ENCODE measurements at regions not wholly inside any gene's neighbourhood (a gene's known extent, or its start where the extent isn't known, plus 50 kb on each side); places are given as distances from the start of the nearest gene placed in this dataset.

DNA sequence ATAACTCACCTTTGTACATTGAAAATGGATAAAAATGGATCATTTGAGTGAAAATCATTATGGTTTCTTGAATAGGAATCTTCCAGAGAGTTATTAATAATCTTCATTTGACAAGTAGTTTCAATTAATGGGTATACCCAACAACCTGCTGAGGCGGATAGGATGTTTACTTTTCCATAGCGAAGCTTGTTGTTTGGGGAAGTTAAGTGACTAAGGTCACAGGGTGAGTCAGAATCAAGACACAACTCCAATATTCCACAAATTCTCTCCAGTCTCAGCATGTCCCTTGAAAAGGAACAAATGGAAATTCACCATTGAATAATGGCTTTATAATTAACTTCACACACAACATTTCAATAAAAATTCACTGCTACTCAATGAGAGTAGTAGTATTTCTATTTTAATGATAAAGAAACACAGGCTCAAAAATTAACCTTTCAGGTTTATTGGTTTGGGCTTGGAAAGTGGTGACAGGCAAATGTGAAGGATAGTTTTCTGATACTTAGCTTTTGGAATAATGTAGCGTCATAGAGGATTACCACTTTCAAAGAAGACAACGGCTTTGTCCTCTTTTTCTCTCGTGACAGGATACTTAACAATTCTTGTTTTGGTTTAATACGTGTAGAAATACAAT, 211.3 kb downstream of the GPD2 start:
- DNase-seq (ENCODE audit: low spot score), result no peak

DNA sequence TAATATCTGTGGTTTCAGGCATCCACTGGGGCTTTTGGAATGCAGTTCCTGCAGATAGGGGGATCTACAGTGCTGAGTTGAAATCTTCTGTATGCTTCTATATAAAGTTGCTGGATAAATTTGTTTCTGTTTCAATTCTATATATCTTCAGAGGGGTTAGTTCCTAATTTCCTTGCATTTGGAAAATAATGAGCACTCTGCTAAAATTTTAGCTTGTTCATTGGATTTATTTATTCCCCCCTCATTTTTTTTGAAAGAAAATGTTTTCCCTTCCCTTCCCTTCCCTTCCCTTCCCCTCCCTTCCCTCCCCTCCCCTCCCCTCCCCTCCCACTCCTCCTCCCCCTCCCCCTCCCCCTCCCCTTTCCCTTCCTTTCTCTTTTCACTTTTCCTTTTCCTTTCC, 212.3 kb downstream of the GPD2 start:
- DNase-seq (ENCODE audit: low spot score), result no peak

DNA sequence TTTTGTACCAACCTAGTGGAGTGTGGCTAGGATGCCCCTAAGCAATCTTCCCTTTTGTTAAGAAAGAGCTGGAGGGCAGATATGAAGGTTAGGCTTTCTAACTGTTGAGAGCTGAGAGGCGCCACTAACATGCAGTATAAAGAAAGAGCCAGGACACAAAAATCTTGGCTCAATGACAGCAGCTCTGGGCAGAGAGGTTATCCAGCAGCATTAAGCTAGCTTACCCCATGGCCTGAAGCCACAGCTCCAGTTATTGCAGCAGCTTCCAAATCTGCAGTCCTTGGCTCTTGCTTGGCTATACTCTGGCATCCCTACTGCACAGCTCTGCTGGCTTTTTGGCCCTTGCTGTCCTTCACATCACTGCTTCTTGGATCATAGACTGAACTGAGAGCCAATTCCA, 213.4 kb downstream of the GPD2 start:
- DNase-seq (ENCODE audit: low spot score), result no peak

DNA sequence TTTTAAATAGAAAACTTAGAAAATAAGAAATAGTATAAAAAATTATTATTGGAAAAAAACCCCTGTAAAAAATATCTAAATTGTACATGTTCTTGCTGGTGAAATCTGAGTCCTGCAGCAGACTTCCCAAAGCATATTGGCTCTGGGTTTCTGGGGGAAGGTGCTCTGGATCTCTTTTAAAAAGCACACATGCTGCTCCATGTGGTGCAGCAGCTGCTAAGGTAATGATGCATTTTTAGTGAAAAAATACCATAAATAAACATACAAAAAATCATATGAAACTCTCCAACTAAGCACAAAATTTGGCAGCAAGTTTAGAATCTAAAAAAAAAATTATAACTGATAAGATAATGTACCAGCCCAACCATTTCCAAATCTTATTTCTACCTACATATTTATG, 216.5 kb downstream of the GPD2 start:
- DNase-seq (ENCODE audit: low spot score), result no peak

DNA sequence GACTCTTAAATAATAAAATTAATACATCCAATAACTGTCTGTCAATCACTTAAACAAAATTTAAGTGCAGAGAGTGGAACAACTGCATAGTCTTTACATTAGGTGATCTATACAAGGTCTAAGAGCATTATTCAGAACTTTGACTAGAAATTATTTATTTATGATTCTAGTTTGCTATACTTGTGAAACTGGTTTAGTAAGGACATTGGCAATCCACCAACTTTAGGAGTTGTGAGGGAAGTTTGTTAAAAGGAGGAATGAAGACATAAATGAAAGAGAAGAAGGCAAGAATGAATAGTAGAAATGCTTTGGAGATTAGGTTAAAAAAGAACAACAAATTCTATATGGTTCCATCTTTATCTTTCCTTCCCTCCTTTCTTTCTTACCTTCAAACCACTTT, 217.5 kb downstream of the GPD2 start:
- DNase-seq (ENCODE audit: low spot score), result no peak

DNA sequence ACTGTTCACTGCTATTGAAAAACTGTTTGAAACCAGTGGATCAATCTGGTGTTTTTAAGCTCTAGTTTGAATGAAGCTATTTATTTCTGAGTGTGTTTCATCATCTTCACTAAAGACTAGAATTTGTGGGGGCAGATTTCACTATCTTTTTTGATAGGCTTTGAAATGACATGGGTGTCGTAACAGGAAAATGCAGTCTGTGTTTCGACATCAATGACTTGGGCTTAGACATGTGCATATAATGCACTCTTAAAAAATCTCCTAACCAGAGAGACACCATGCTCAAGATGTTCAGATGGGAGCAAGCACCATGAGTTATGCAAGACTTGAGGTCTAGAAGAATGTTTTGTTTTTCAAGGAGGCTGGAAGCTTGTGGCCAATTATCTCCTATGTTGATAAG, 221.6 kb downstream of the GPD2 start:
- DNase-seq (ENCODE audit: low spot score), result no peak

DNA sequence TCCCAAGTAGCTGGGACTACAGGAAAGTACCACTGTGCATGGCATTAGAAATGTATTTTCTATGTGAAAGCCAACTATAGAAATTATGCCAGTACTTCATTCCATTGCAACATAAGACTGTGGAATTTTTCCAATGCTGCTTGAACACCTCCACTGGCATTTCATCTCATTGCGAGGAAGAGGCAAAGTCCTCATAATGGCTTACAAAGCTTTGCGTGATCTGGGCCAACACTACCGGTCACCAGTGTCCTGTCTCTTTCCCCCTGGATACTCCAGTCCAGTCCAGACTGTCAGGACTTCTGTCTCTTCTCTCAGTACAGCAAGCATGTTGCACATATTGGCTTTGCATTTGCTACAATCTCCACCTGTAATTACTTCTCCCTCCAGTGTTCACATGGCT, 223.5 kb downstream of the GPD2 start:
- no peak for DNase-seq (ENCODE audit: low spot score)

DNA sequence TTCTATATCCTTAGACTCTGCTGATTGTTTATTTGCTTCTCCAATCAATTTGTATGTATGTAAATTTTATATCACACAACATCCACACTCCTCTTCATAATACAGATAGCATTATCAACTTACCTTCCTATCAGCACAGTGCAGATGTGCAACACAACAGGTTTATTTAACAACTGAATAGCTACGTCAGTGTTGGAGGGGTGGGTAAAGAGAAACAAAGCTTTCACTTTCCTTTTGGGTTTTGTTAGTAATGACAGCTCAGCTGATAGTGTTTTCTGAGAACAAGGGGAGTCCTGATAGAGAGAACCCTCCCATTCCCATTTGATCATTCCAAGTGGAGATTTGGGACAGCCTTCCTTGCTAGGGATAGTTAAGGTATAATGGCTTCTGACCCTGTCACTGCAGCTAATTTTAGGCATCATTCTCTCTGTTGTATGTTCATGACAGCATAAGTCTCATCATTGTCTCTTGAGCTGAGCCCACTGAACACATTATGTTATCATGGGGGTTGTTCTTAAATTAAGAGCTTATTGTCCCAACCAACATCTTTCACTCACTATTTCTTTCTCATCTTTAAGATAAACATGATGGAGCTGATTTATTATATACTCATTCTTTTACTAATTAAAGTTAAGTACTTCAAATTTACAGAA, 227.7 kb downstream of the GPD2 start:
- DNase-seq (ENCODE audit: low spot score), result no peak

DNA sequence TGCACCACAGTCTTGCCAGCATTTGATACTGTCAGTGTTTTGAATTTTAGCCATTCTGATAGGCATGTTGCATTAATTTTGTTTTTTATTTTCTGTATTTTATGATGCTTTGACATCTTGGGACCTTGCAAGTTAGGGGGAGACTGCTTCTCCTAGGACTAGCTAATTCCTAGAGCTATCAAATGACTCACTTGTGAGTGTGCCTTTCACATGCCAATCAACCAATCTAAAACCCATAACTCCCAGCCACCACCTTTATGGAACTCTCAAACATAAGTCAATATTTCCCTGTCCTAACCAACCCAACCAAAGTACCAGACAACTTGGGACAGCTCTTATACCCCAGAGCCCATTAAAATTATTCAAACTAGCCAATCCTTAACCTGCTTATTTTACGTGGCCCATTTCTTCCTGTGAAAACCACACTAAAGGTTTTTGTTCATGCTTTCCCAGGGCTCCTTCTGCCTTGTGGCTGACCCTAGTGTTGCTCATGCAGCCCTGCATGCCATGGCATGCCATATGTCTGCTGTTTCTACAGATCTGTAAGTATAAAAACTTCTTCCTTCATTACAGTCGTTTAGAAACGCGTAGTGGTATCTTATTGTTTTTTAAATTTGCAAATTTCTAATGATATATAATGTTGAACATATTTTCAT, 230.1 kb downstream of the GPD2 start:
- DNase-seq (ENCODE audit: low spot score), result no peak

DNA sequence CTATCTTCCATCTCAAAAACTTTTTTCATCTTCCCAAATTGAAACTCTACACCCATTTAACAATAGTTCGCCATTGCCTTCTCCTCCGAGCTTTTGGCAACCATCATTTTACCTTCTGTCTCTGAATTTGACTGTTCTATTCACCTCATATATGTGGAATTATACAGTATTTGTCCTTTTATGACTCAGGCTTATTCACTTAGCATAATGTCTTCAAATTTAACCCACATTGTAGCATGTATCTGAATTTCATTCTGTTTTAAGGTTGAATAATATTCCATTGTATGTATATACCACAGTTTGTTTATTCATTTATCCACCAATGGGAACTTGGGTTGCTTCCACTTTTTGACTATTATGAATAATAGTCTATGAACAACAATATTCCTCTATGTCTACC, 233.9 kb downstream of the GPD2 start:
- DNase-seq (ENCODE audit: low spot score), result no peak

DNA sequence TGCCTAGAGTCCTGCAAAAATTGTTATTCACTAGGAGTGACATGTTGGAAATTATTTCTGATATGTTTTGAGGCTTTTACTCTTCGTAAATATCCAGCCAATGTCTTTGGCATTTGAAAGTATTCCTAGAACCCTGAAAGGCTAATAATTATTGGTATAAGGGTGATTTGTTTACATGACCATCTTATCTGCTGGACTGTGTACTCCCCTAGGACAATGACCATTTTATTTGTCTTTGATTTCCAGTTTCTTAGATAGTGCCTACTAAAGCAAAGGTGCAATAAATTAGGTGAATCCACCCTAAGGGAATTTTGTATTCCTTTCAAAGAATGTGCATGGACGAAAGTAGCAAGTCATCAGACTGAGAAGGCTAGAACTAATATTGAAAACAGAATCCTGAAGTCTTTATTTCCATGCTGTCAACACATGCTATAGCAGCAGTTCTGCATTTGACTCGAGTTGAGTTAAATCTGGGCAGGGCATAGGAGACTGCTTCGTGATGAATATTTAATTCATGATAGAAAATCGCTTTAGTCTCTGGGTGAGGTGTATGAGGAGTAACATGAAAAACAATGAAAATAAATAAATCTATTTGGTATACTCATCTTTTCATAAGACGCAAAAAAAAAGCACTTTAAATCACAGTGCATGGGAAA, 235.7 kb downstream of the GPD2 start:
- DNase-seq (ENCODE audit: low spot score), result no peak

DNA sequence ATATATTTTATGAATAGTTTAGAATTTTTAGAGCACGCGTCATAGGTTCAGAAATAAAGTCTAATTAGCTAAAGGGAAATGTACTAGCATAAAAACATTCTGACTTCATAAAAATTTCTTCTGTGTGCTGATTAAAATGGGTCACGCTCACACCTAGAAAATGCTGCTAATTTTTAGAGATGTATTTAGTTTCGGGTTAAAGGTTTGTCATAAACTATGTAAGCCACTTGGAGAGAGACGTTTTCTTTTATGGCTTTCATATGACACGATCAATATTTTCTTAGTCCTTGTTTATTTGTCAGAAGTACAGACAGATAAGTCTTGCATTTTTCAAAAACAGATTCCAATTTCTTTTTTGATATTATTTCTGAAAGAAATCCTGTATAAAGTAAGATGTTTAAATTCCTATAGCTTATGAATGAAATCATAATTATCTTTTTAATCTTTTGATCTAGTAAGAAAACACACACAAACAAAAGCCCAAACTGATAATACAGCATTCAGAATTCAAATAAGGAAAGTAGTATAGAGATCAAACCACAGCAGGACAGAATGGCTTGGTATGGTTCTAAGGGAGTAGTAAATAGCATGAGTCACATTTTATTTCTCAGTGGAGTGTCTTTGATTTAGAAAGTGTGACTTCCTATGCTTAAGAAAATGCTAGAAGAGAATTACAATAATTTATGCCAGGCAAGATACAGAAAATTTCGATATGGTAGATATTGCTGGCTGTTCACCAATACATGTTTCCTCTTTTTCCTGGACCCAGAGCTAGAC, 236.6 kb downstream of the GPD2 start:
- no peak for DNase-seq (ENCODE audit: low spot score)

DNA sequence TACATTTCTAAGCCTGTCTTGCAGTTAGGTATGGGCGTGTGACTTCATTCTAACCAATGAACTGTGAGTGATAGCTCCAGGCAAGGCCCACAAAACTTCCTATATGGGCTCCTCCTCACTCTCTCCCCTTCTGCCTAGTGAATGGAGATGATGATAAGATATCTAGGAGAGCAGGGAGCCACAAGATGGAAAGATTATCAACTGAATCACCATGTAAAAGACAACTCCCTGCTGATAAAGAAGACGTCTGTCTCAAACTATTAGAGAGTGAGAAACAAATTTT, 237.1 kb downstream of the GPD2 start:
- DNase-seq (ENCODE audit: low spot score), result no peak

DNA sequence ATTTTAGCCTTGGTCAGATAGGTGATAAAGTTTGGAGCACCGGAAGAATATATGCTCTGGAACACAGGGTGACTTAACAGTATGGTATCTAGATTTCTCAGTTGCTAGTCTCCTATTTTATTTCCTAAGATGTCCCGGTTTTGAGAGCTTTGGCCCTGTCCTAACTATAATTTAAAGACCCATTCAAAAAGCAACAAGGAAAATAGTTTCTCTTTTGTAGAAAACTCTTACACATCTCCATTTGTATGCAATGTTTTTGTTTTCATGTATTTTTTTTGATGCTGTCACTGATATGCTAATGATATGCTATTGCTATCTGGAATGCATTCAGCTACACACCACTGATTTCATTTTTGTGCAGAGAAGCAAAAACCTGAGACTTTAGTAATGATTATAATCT, 237.8 kb downstream of the GPD2 start:
- no peak for DNase-seq (ENCODE audit: low spot score)

DNA sequence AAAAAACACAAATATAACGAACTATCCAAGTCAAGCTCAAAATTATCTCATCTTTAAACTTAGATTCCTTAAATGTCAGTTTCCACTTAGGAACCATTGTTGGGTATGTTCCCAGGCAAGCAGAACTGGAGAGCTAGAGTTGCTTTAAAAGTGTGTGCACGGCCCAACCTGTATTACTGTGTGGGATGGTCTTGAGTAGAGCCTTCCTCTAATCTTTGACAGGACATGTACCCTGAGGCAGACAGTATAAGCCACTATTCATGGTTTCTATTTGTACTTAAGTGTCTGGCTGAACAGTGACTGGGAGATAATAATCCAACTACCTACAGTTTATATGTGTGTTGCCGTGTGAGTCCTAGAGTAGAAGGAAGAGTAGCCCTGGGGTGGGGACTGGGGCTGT, 239.7 kb downstream of the GPD2 start:
- no peak for DNase-seq (ENCODE audit: low spot score)

DNA sequence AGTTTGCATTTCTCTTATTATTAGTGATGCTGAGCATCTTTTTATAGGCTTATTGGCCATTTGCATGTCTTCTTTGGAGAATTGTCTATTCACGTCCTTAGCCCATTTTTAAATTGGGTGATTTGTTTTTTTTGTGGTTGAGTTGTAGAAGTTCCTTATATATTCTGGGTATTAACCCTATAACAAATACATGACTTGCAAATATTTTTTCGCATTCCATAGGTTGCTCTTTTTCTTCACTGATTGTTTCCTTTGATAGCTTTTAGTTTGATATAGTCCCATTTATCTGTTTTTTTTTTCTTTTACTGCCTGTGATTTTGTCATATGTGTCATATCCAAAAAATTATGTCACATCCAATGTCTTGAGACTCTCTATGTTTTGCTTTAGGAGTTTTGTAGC, 243.6 kb downstream of the GPD2 start:
- no peak for DNase-seq (ENCODE audit: low spot score)

DNA sequence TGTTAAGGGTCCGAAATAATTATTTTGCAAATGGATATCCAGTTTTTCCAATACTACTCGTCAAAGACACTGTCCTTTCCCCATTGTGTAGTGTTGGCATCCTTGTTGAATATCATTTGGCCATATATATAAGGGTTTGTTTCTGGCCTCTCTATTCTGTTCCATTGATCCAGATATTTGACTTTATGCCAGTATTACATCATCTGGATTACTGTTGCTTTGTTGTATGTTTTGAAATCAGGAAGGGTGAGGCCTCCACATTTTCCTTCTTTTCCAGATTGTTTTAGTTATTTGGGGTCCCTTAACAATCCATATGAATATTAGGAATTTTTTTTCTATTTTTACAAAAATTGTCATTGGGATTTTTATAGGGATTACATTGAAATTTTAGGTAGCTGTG, 244.1 kb downstream of the GPD2 start:
- no peak for DNase-seq (ENCODE audit: low spot score)

DNA sequence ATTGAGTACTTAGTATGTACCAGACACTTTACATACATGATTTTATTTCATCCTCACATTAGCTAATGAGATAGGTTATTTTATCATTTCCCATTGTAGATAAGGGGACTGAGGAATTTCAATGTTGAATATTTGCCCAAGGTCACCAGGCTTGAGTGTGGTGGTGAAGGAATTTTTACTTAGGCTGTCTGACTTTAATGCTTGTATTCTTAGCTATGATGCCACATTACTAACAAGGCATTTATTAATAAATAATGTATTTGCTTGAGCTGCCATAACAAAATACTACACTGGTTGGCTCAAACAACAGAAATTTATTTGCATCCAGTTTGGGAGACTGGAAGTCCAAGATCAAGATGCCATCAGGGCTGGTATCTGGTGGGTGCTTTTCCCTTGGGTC, 250.9 kb downstream of the GPD2 start:
- DNase-seq (ENCODE audit: low spot score), result no peak

DNA sequence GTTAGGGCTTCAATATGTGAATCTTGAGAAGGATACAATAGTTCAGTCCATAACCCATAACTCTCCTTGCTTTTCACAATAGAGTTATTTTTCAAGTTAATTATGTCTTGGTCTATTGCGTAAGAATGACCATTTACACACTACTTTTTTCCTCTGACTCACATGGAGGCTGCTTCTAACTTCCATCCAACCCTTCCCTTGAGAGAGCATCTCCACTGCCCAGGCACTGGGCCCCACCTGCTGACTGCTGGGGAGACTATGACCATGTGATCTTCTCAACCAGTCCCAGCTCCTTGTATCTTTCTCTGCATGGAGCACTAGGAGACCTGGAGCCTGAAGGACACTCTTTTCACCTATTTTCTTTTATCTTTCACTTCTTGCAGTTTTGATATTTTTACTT, 251.5 kb downstream of the GPD2 start:
- DNase-seq (ENCODE audit: low spot score), result no peak

DNA sequence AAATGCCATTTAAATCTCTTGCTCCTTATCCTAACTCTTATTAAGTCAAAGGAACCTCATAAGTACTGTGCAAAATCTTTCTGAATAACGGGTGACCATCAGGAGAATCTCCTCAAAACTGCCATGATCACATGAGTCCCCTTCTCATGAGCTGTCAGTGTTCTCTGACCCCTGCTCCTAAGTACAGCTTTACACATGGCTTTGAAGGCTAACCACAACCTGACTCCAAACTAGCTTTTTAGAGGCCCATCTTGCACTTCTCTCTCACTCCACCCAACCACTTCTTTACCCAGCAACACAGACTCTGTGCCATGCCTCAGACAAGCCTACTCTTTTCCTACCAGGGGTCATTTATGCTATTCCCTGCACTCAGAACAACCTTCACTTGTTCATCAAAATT, 253.8 kb downstream of the GPD2 start:
- no peak for DNase-seq (ENCODE audit: low spot score)

DNA sequence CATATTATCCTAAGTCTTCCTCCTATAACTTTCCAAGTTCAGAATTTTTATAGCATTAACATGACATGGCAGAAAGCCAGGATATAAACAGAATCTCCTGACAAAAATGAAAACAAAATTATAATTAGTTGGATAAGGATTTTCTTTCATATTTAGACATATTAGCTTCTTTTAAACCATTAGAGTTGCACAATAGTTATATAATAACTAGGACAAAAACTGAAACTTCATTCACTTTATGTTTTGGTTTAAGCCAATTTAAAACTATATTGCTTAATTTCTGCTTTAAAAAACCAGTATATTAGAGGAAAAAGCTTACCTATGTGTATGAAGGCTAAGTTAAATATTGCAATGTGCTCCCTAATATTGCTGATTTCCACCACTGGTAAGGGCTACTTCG, 254.8 kb downstream of the GPD2 start:
- no peak for DNase-seq (ENCODE audit: low spot score)

DNA sequence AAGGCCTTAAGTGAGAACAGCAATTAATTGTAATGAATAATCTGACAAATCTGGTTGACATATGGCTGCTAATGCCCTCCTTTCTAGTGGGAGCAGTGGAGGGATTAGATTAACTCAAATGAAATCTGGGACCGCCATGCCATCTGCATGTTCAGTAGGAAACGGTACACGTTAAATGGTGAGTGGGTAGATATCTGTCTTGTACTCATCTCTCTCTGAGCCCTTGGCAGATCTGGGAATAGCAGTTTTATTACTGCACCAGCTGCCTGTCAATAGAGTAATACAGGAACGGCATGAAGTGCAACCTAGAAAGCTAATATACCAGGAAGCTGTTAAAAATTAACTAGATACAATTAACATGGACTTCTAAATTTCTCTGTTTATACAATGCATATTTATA, 258.8 kb downstream of the GPD2 start:
- no peak for DNase-seq (ENCODE audit: low spot score)

DNA sequence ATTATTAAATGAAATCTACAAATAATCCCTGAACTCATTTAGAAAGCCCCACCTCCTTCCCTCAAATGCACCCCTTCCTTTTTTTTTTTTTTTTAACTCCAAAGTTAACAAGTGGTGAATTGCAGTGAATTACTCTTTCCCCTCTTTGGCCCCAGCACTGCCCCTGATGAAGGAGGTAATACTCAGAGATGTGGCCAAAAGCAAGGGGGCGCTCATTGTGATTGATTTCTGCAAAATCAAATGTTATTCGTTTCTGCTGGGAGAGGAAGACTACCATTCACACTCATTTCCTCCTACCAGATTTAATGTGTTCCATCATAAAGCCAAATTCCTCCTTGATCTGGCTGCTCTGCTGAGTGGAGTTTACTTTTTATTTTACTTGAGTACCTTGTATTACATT, 259.4 kb downstream of the GPD2 start:
- no peak for DNase-seq (ENCODE audit: low spot score)
